ENCODE measurements at regions not wholly inside any gene's neighbourhood (a gene's known extent, or its start where the extent isn't known, plus 50 kb on each side); places are given as distances from the start of the nearest gene placed in this dataset.

DNA sequence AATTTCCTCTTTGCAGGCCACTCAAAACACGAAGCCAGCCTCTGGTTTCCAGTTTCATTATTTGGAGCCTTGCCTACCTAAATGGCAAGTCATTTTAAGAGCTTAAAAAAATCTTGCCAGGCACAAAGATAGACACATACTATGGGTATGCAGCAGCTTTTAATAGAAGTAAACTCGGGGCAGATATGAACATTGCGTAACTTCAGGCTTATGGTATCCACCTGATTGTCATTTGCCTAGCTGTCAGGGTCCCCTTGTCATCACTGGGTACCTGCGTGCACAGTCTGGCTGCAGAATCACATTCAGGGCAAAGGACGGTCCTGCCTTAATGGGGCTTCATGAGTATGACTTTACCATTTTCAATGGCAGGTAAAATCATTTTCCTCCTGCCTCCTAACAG, 466.1 kb upstream of the NRP1 start:
- Histone ChIP-seq H2BK5ac (ENCODE audit: low read depth, low read length, poor library complexity) (no peak overlapping the region), H3K4me2 (ENCODE audit: low read length) (no peak overlapping the region), H3K4me1 (ENCODE audit: control insufficient read depth in 1 of 2, insufficient read depth in 2 of 2, low read length in 2 of 2) (peaks cover 4 to 6% of the 10 kb centered on the region in 2 experiments), H3K4me3 (ENCODE audit: low read depth, low read length) (no peak overlapping the region), H3K27ac (ENCODE audit: low read depth, low read length) (no peak overlapping the region), H2BK12ac (ENCODE audit: low read length) (no peak overlapping the region), H4K12ac (ENCODE audit: low read depth, low read length) (no peak overlapping the region), H2AK5ac (ENCODE audit: low read length) (no peak overlapping the region), H2AFZ (ENCODE audit: insufficient read depth, low read length, poor library complexity) (no peak overlapping the region), H3K9ac (ENCODE audit: low read length) (no peak overlapping the region), H2BK120ac (ENCODE audit: insufficient read depth, low read length, poor library complexity) (no peak overlapping the region), H3K18ac (ENCODE audit: low read length) (no peak overlapping the region), H3K14ac (ENCODE audit: low read length) (no peak overlapping the region), H3K27me3 (ENCODE audit: insufficient read depth, low read length) (no peaks in the 10 kb centered on the region), H3K79me1 (ENCODE audit: low read length) (peaks cover 5% of the 10 kb centered on the region), H4K91ac (ENCODE audit: low read depth, low read length) (no peak overlapping the region), H4K8ac (ENCODE audit: low read depth, low read length) (no peak overlapping the region), H3K36me3 (ENCODE audit: control insufficient read depth in 1 of 2, insufficient read depth in 2 of 2, low read length in 2 of 2) (no peaks in the 10 kb centered on the region), H3K79me2 (ENCODE audit: control insufficient read depth, insufficient read depth, low read length, poor library complexity) (no peaks in the 10 kb centered on the region), H3K9me3 (ENCODE audit: insufficient read depth, low read depth, low read length) (no peaks in the 10 kb centered on the region), H3K4ac (ENCODE audit: low read depth, low read length) (no peak overlapping the region), H3K23ac (ENCODE audit: low read length) (peak overlapping the region; percentile 20)
- WGBS (ENCODE audit: extremely low coverage, insufficient coverage, insufficient read length) = no CpG with 5 or more reads among the region's 5 CpGs
- no peak for DNase-seq

DNA sequence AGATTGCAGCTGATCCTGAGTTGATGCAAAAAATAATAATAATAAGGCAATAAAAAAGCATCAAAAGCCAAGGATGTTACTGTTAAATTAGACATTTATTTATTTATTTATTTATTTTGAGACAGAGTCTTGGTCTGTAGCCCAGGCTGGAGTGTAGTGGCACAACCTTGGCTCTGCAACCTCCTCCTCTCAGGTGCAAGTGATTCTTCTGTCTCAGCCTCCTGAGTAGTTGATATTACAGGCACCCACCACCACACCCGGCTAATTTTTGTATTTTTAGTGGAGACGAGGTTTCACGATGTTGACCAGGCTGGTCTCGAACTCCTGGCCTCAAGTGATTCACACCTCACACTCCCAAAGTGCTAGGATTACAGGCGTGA, 465.5 kb upstream of the NRP1 start:
- Histone ChIP-seq H3K4ac (ENCODE audit: low read depth, low read length) (no peak overlapping the region), H2BK5ac (ENCODE audit: low read depth, low read length, poor library complexity) (no peak overlapping the region), H3K27ac (ENCODE audit: low read depth, low read length) (no peak overlapping the region), H4K8ac (ENCODE audit: low read depth, low read length) (no peak overlapping the region), H3K4me2 (ENCODE audit: low read length) (no peak overlapping the region), H2BK12ac (ENCODE audit: low read length) (no peak overlapping the region), H3K79me1 (ENCODE audit: low read length) (peaks cover 5% of the 10 kb centered on the region), H2BK120ac (ENCODE audit: insufficient read depth, low read length, poor library complexity) (no peak overlapping the region), H3K18ac (ENCODE audit: low read length) (no peak overlapping the region), H3K9me3 (ENCODE audit: insufficient read depth, low read depth, low read length) (no peaks in the 10 kb centered on the region), H4K91ac (ENCODE audit: low read depth, low read length) (no peak overlapping the region), H3K14ac (ENCODE audit: low read length) (no peak overlapping the region), H2AK5ac (ENCODE audit: low read length) (no peak overlapping the region), H2AFZ (ENCODE audit: insufficient read depth, low read length, poor library complexity) (no peak overlapping the region), H3K4me3 (ENCODE audit: low read depth, low read length) (no peak overlapping the region), H3K79me2 (ENCODE audit: control insufficient read depth, insufficient read depth, low read length, poor library complexity) (no peaks in the 10 kb centered on the region), H3K23ac (ENCODE audit: low read length) (no peak overlapping the region), H4K12ac (ENCODE audit: low read depth, low read length) (no peak overlapping the region), H3K27me3 (ENCODE audit: insufficient read depth, low read length) (no peaks in the 10 kb centered on the region), H3K36me3 (ENCODE audit: control insufficient read depth in 1 of 2, insufficient read depth in 2 of 2, low read length in 2 of 2) (no peaks in the 10 kb centered on the region), H3K9ac (ENCODE audit: low read length) (no peak overlapping the region), H3K4me1 (ENCODE audit: control insufficient read depth in 1 of 2, insufficient read depth in 2 of 2, low read length in 2 of 2) (peaks cover 2 to 6% of the 10 kb centered on the region in 2 experiments)
- WGBS (ENCODE audit: extremely low coverage, insufficient coverage, insufficient read length) = no CpG with 5 or more reads among the region's 5 CpGs
- no peak for DNase-seq

DNA sequence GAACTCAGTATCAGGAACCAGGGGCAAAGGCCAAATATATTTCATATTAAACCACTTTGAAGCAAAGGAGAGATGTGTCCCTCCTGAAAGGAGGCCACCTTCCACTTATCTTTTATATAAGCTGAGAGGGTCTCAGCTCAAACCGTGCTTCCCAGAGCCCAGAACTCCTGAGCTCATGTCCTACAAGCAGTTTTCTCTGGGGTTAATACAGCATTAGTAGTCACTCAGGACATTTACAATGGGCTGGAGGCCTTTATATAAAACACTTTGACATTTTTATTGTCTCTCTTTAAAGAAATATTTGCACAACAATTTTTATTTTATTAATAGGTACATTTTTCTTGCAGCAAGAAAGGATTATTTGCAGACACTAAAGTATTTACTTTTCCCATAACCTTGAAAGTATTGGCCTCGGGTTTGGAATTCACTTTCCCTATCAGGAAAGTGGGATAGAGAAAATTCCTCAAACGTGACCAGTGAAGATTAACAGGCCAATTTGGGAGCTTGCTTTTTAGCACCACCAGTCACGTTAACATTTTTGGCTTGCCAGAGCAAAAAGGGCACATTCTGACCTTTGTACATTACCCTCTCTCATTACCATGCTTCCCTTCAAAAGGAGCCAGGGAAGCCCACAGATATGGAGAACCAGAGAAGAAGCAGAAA, 464.9 kb upstream of the NRP1 start:
- Histone ChIP-seq H3K4ac (ENCODE audit: low read depth, low read length) (no peak overlapping the region), H4K8ac (ENCODE audit: low read depth, low read length) (no peak overlapping the region), H2BK5ac (ENCODE audit: low read depth, low read length, poor library complexity) (no peak overlapping the region), H3K23ac (ENCODE audit: low read length) (no peak overlapping the region), H3K79me1 (ENCODE audit: low read length) (peaks cover 5% of the 10 kb centered on the region), H3K27me3 (ENCODE audit: insufficient read depth, low read length) (no peaks in the 10 kb centered on the region), H4K12ac (ENCODE audit: low read depth, low read length) (no peak overlapping the region), H2AFZ (ENCODE audit: insufficient read depth, low read length, poor library complexity) (no peak overlapping the region), H3K18ac (ENCODE audit: low read length) (no peak overlapping the region), H3K4me1 (ENCODE audit: control insufficient read depth in 1 of 2, insufficient read depth in 2 of 2, low read length in 2 of 2) (peaks cover 2 to 6% of the 10 kb centered on the region in 2 experiments), H3K9me3 (ENCODE audit: insufficient read depth, low read depth, low read length) (no peaks in the 10 kb centered on the region), H2AK5ac (ENCODE audit: low read length) (no peak overlapping the region), H4K91ac (ENCODE audit: low read depth, low read length) (no peak overlapping the region), H3K14ac (ENCODE audit: low read length) (no peak overlapping the region), H3K79me2 (ENCODE audit: control insufficient read depth, insufficient read depth, low read length, poor library complexity) (no peaks in the 10 kb centered on the region), H3K27ac (ENCODE audit: low read depth, low read length) (peak overlapping the region; percentile 16), H2BK120ac (ENCODE audit: insufficient read depth, low read length, poor library complexity) (no peak overlapping the region), H3K36me3 (ENCODE audit: control insufficient read depth in 1 of 2, insufficient read depth in 2 of 2, low read length in 2 of 2) (no peaks in the 10 kb centered on the region), H2BK12ac (ENCODE audit: low read length) (no peak overlapping the region), H3K9ac (ENCODE audit: low read length) (no peak overlapping the region), H3K4me2 (ENCODE audit: low read length) (no peak overlapping the region), H3K4me3 (ENCODE audit: low read depth, low read length) (no peak overlapping the region)
- WGBS (ENCODE audit: extremely low coverage, insufficient coverage, insufficient read length) = no CpG with 5 or more reads among the region's 4 CpGs
- DNase-seq = no peak

DNA sequence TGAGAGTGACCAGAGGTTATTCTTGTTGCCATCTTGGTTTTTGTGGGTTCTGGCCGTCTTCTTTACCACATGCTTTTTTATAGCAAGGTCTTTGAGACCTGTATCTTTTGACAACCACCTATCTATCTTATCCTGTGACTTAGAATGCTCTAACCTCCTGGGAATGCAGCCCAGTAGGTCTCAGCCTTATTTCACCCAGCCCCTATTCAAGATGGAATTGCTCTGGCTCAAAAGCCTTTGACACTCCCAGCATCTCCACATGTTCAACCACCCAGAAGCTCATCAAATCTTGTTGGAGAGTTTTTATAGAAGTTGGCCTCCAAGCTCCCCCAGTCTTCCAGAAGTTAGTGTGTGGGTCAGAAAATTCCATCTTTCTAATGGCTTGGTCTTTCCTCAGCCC, 464.3 kb upstream of the NRP1 start:
- H3K27me3 ChIP-seq (ENCODE audit: insufficient read depth, low read length) = no peaks in the 10 kb centered on the region

More for the DNA sequence above, 464.3 kb upstream of the NRP1 start:
- no peak overlapping the region for H3K9ac ChIP-seq (ENCODE audit: low read length)
- no peak overlapping the region for H2BK12ac ChIP-seq (ENCODE audit: low read length)
- H3K4me1 ChIP-seq (ENCODE audit: control insufficient read depth in 1 of 2, insufficient read depth in 2 of 2, low read length in 2 of 2) = peaks cover 2 to 6% of the 10 kb centered on the region in 2 experiments
- DNase-seq = peak; percentile 27 to 61
- H3K23ac ChIP-seq (ENCODE audit: low read length) = no peak overlapping the region
- no peak overlapping the region for H3K4ac ChIP-seq (ENCODE audit: low read depth, low read length)
- H4K91ac ChIP-seq (ENCODE audit: low read depth, low read length) = no peak overlapping the region
- H2BK120ac ChIP-seq (ENCODE audit: insufficient read depth, low read length, poor library complexity) = no peak overlapping the region
- no peak overlapping the region for H2BK5ac ChIP-seq (ENCODE audit: low read depth, low read length, poor library complexity)
- no peaks in the 10 kb centered on the region for H3K79me2 ChIP-seq (ENCODE audit: control insufficient read depth, insufficient read depth, low read length, poor library complexity)
- no peak overlapping the region for H3K18ac ChIP-seq (ENCODE audit: low read length)
- no peaks in the 10 kb centered on the region for H3K36me3 ChIP-seq (ENCODE audit: control insufficient read depth in 1 of 2, insufficient read depth in 2 of 2, low read length in 2 of 2)
- H3K79me1 ChIP-seq (ENCODE audit: low read length) = peaks cover 5% of the 10 kb centered on the region
- no peak overlapping the region for H2AFZ ChIP-seq (ENCODE audit: insufficient read depth, low read length, poor library complexity)
- H3K14ac ChIP-seq (ENCODE audit: low read length) = no peak overlapping the region
- H3K27ac ChIP-seq (ENCODE audit: low read depth, low read length) = no peak overlapping the region
- no peak overlapping the region for H2AK5ac ChIP-seq (ENCODE audit: low read length)
- no peak overlapping the region for H4K12ac ChIP-seq (ENCODE audit: low read depth, low read length)
- no CpG with 5 or more reads among the region's 1 CpG for WGBS (ENCODE audit: extremely low coverage, insufficient coverage, insufficient read length)
- H3K9me3 ChIP-seq (ENCODE audit: insufficient read depth, low read depth, low read length) = no peaks in the 10 kb centered on the region
- H3K4me3 ChIP-seq (ENCODE audit: low read depth, low read length) = no peak overlapping the region
- H3K4me2 ChIP-seq (ENCODE audit: low read length) = no peak overlapping the region
- no peak overlapping the region for H4K8ac ChIP-seq (ENCODE audit: low read depth, low read length)

Measured in trophoblast cell (in vitro differentiated cells and primary cell).